IMR-90 (cell line): ENCODE measurements at regions not wholly inside any gene's neighbourhood (a gene's known extent, or its start where the extent isn't known, plus 50 kb on each side); places are given as distances from the start of the nearest gene placed in this dataset.

Experiments used
- ATAC-seq: fragments of 200-7000 bp; cut with Tn5 transposase; 2 replicates; pipeline ENCODE4 v1.9.1; 2020; ENCODE audit warnings: low read depth, mild to moderate bottlenecking, moderate library complexity
- BruUV-seq: library from RNA; stranded (reverse); fragments of 400-500 nt; replicated peaks from 2 replicates; lab custom pipeline; 2021; lab: Mats Ljungman, UMichigan
- CTCF ChIA-PET: fragments of 300-600 bp; formaldehyde crosslinking; extraction: SDS; loops from one replicate; lab custom pipeline; 2021; ENCODE audit warnings: antibody characterized with exemption; lab: Yijun Ruan, JAX
- POLR2A ChIA-PET: fragments of 300-600 bp; sonication (Branson Sonifier 250); formaldehyde crosslinking; loops from one replicate; lab custom pipeline; 2022; ENCODE audit warnings: antibody characterized with exemption; ENCODE audit not compliant: unreplicated experiment; lab: Charles Lee
- DNase-seq: peaks from one replicate; pipeline ENCODE4 v3.0.0; 2013
- H2AFZ ChIP-seq: replicated peaks from 2 replicates; pipeline ENCODE3; 2013; ENCODE audit warnings: low read length, mild to moderate bottlenecking; ENCODE audit not compliant: poor library complexity
- H2AK5ac ChIP-seq: 2 replicates; pipeline ENCODE4 v1.6.1; 2013; ENCODE audit warnings: low read depth, low read length, inconsistent platforms
- H2AK9ac ChIP-seq: replicated peaks from 2 replicates; pipeline ENCODE3; 2013; ENCODE audit warnings: mild to moderate bottlenecking, low read depth, low read length, moderate library complexity; ENCODE audit not compliant: poor library complexity
- H2BK120ac ChIP-seq: 2 replicates; pipeline ENCODE4 v1.6.1; 2013; ENCODE audit warnings: low read depth, low read length, inconsistent platforms
- H2BK15ac ChIP-seq: 3 replicates; pipeline ENCODE4 v1.6.1; 2013; ENCODE audit warnings: low read depth, low read length, inconsistent platforms
- H2BK20ac ChIP-seq: 2 replicates; pipeline ENCODE4 v1.6.1; 2013; ENCODE audit warnings: low read depth, mild to moderate bottlenecking, inconsistent platforms, low read length, moderate library complexity
- H2BK5ac ChIP-seq: 2 replicates; pipeline ENCODE4 v1.6.1; 2013; ENCODE audit warnings: mild to moderate bottlenecking, low read depth, low read length, inconsistent platforms; ENCODE audit not compliant: poor library complexity, severe bottlenecking
- H3K14ac ChIP-seq: replicated peaks from 2 replicates; pipeline ENCODE4 v1.6.1; 2013; ENCODE audit warnings: low read depth, low read length, inconsistent platforms
- H3K18ac ChIP-seq: 2 replicates; pipeline ENCODE4 v1.6.1; 2013; ENCODE audit warnings: low read depth, low read length, control low read depth
- H3K23ac ChIP-seq: 2 replicates; pipeline ENCODE4 v1.6.1; 2013; ENCODE audit warnings: low read depth, low read length, inconsistent platforms
- H3K27ac ChIP-seq: 2 replicates; pipeline ENCODE4 v1.5.1; 2013; ENCODE audit warnings: mild to moderate bottlenecking, control low read depth, low read length; ENCODE audit not compliant: insufficient read depth
- H3K27me3 ChIP-seq: 2 replicates; pipeline ENCODE4 v1.6.1; 2013; ENCODE audit warnings: low read length; ENCODE audit not compliant: control insufficient read depth, insufficient read depth
- H3K36me3 ChIP-seq: 2 replicates; pipeline ENCODE4 v1.6.1; 2013; ENCODE audit warnings: low read length, mixed read lengths; ENCODE audit not compliant: control insufficient read depth, insufficient read depth
- H3K4ac ChIP-seq: 2 replicates; pipeline ENCODE4 v1.6.1; 2013; ENCODE audit warnings: low read depth, low read length, inconsistent platforms
- H3K4me1 ChIP-seq: 2 replicates; pipeline ENCODE4 v1.6.1; 2013; ENCODE audit warnings: low read length, mixed read lengths; ENCODE audit not compliant: control insufficient read depth, insufficient read depth
- H3K4me2 ChIP-seq: 2 replicates; pipeline ENCODE4 v1.6.1; 2013; ENCODE audit warnings: low read depth, mild to moderate bottlenecking, control low read depth, low read length, moderate library complexity
- H3K4me3 ChIP-seq: 2 replicates; pipeline ENCODE4 v1.5.1; 2013; ENCODE audit warnings: low read depth, mild to moderate bottlenecking, control low read depth, low read length, moderate library complexity; ENCODE audit not compliant: insufficient read depth
- H3K56ac ChIP-seq: 2 replicates; pipeline ENCODE4 v1.6.1; 2013; ENCODE audit warnings: low read length, inconsistent platforms; ENCODE audit not compliant: insufficient read depth; ENCODE audit errors: extremely low read depth
- H3K79me1 ChIP-seq, 2 experiments: 2 replicates each; pipeline ENCODE4 v1.6.1; 2013; ENCODE audit warnings: low read length in 2 of 2, inconsistent platforms in 1 of 2, low read depth in 1 of 2
- H3K9ac ChIP-seq: 2 replicates; pipeline ENCODE4 v1.6.1; 2013; ENCODE audit warnings: low read depth, low read length, control low read depth
- H3K9me1 ChIP-seq: 2 replicates; pipeline ENCODE4 v1.6.1; 2013; ENCODE audit warnings: low read length, inconsistent platforms; ENCODE audit not compliant: insufficient read depth
- H3K9me3 ChIP-seq: 2 replicates; pipeline ENCODE4 v1.6.1; 2013; ENCODE audit warnings: low read length; ENCODE audit not compliant: control insufficient read depth, insufficient read depth
- H4K20me1 ChIP-seq: 2 replicates; pipeline ENCODE4 v1.6.1; 2013; ENCODE audit warnings: low read length, inconsistent platforms; ENCODE audit not compliant: insufficient read depth
- H4K5ac ChIP-seq: 2 replicates; pipeline ENCODE4 v1.6.1; 2013; ENCODE audit warnings: mild to moderate bottlenecking, low read depth, low read length, control low read depth
- H4K8ac ChIP-seq, 2 experiments: 2 replicates each; pipeline ENCODE4 v1.6.1; 2013; ENCODE audit warnings: low read depth in 2 of 2, low read length in 2 of 2, control low read depth in 1 of 2, inconsistent platforms in 1 of 2
- H4K91ac ChIP-seq: 2 replicates; pipeline ENCODE4 v1.6.1; 2013; ENCODE audit warnings: low read depth, low read length, inconsistent platforms; ENCODE audit not compliant: insufficient read depth
- BHLHE40 ChIP-seq: fragments of 150-350 bp; IDR thresholded peaks from 2 replicates; pipeline ENCODE4 v1.6.1; 2016; ENCODE audit warnings: mild to moderate bottlenecking, low read depth, low read length
- CHD1 ChIP-seq: IDR thresholded peaks from 2 replicates; pipeline ENCODE4 v1.6.1; 2012; ENCODE audit warnings: low read depth, low read length, improper control_type of control experiment
- FOS ChIP-seq: fragments of 150-350 bp; IDR thresholded peaks from 2 replicates; pipeline ENCODE4 v1.6.1; 2016; ENCODE audit warnings: low read depth, low read length
- MXI1 ChIP-seq: IDR thresholded peaks from 2 replicates; pipeline ENCODE4 v1.6.1; 2012; ENCODE audit warnings: low read depth, mild to moderate bottlenecking, low read length, moderate library complexity, borderline replicate concordance
- POLR2A ChIP-seq: IDR thresholded peaks from 2 replicates; pipeline ENCODE4 v1.6.1; 2012; ENCODE audit warnings: mild to moderate bottlenecking, low read depth, low read length
- RAD21 ChIP-seq: IDR thresholded peaks from 2 replicates; pipeline ENCODE4 v1.6.1; 2012; ENCODE audit warnings: low read length, improper control_type of control experiment
- RFX5 ChIP-seq: IDR thresholded peaks from 2 replicates; pipeline ENCODE4 v1.8.0; 2012; ENCODE audit warnings: low read depth, mild to moderate bottlenecking, low read length, moderate library complexity
- SMC3 ChIP-seq: fragments of 150-350 bp; IDR thresholded peaks from 2 replicates; pipeline ENCODE4 v1.6.1; 2016; ENCODE audit warnings: low read depth, mild to moderate bottlenecking, antibody characterized with exemption, low read length, moderate library complexity
- USF2 ChIP-seq: fragments of 150-350 bp; IDR thresholded peaks from 2 replicates; pipeline ENCODE4 v1.6.1; 2017; ENCODE audit warnings: mild to moderate bottlenecking, antibody characterized with exemption, low read length, low read depth
- WGBS, 2 experiments: methylation state at CpG; one replicate each; pipeline versions ENCODE4 v1.1.5 to v1.1.7; 2013; ENCODE audit warnings: missing lambda C conversion rate in 2 of 2; ENCODE audit not compliant: insufficient read length in 1 of 2; ENCODE audit errors: extremely low coverage in 2 of 2; 5-methylcytosine and 5-hydroxymethylcytosine counted together
- dilution Hi-C: fragments of 300-500 bp; cut with HindIII; formaldehyde crosslinking; loops from one replicate; pipeline ENCODE4 v1.14.3; 2018; ENCODE audit warnings: low sequenced_read_pairs; ENCODE audit not compliant: unreplicated experiment
- in situ Hi-C: fragments of 300-500 bp; cut with MboI; formaldehyde crosslinking; loops from 3 replicates; pipeline ENCODE4 v1.14.3; 2019; ENCODE audit warnings: low sequenced_read_pairs, inconsistent platforms, mixed read lengths
- intact Hi-C: fragments of 100-400 bp; cut with micrococcal nuclease; formaldehyde crosslinking; loops from 2 replicates; pipeline ENCODE4 v1.10.0; 2022

- H2BK15ac ChIP-seq, result no peak overlapping the region
- no peaks in the 10 kb centered on the region for H3K27me3 ChIP-seq
- H3K9me3 ChIP-seq, result peaks cover 35% of the 10 kb centered on the region
- no peak overlapping the region for H3K4me2 ChIP-seq
- TF ChIP-seq MXI1, result no peak
- TF ChIP-seq POLR2A, result no peak
- TF ChIP-seq RAD21, result no peak
- no peak for TF ChIP-seq FOS
- TF ChIP-seq BHLHE40, result no peak
- TF ChIP-seq USF2, result no peak
- TF ChIP-seq RFX5, result no peak
- no peak for TF ChIP-seq SMC3
- TF ChIP-seq CHD1, result no peak
- no peak overlapping the region for H4K91ac ChIP-seq
- H2BK120ac ChIP-seq, result no peak overlapping the region
- H3K4me3 ChIP-seq, result no peak overlapping the region
- no peak overlapping the region for H2AK5ac ChIP-seq
- H3K14ac ChIP-seq, result no peak overlapping the region
- no peak overlapping the region for H3K18ac ChIP-seq
- H2BK20ac ChIP-seq, result no peak overlapping the region
- H3K36me3 ChIP-seq, result no peaks in the 10 kb centered on the region
- no peak overlapping the region for H3K27ac ChIP-seq
- H3K23ac ChIP-seq, result no peak overlapping the region
- no peak overlapping the region for H3K9ac ChIP-seq
- ChIA-PET POLR2A (no interaction called here), CTCF (no interaction called here)
- DNase-seq, result no peak
- H3K56ac ChIP-seq, result no peak overlapping the region
- H2AFZ ChIP-seq, result no peak overlapping the region
- H4K5ac ChIP-seq, result no peak overlapping the region
- no peaks in the 10 kb centered on the region for H4K20me1 ChIP-seq
- no TSS peak for BruUV-seq
- H3K9me1 ChIP-seq, result no peaks in the 10 kb centered on the region
- H3K4ac ChIP-seq, result no peak overlapping the region
- dilution Hi-C loops (no loop called here), intact Hi-C loops (no loop called here), in situ Hi-C loops (no loop called here)
- no peaks in the 10 kb centered on the region for H3K79me1 ChIP-seq
- no peak overlapping the region for H2BK5ac ChIP-seq
- WGBS, 2 experiments, result 33% methylated on average over 7 of the region's 17 CpGs; no CpG with 5 or more reads in 1 of the 2 experiments
- ATAC-seq, result no peak
- no peaks in the 10 kb centered on the region for H3K4me1 ChIP-seq
- H2AK9ac ChIP-seq, result no peak overlapping the region
- H4K8ac ChIP-seq, result no peak overlapping the region
Measured at GRCh38 chr18:37669991-37670534, 104.5 kb upstream of the CELF4 start.
